ENCODE measurements at regions not wholly inside any gene's neighbourhood (a gene's known extent, or its start where the extent isn't known, plus 50 kb on each side); places are given as distances from the start of the nearest gene placed in this dataset.

DNA sequence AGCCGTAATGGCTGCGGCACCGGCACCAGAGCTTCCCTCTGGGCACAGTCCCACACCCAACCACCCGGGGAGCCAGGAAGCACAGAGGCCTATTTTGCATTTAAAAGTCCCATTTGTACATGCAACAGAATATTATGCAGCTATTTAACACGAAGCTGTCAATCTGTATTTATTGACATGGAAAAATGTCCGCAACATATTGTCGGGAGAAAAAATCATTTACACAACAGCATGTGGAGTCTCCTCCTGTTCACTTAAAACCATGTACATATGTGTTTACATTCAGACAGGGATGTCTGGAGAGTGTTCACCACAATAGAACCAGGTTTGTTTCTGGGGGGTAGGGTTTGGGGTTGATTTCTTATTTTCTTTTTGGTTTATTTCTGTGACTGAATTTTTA lies 63.4 kb upstream of the GRIK3 start:
- no peak for DNase-seq (ENCODE audit: low read depth in 2 of 2)
- no peaks in the 10 kb centered on the region for H3K36me3 ChIP-seq (ENCODE audit: control insufficient read depth, insufficient read depth, low read length)
- no peaks in the 10 kb centered on the region for H3K9me3 ChIP-seq (ENCODE audit: control insufficient read depth, insufficient read depth, low read depth, low read length)
- no peak overlapping the region for H3K4me3 ChIP-seq (replicated peaks in 1 of 4; ENCODE audit: control extremely low read depth in 1 of 4, insufficient read depth in 1 of 4, low read depth in 3 of 4, low read length in 4 of 4)
- no peaks in the 10 kb centered on the region for H3K4me1 ChIP-seq (ENCODE audit: control insufficient read depth, extremely low read depth, insufficient read depth, low read length)
- H3K27me3 ChIP-seq (ENCODE audit: control insufficient read depth, insufficient read depth, low read length): no peaks in the 10 kb centered on the region
- no peaks in the 10 kb centered on the region for H3K79me2 ChIP-seq (ENCODE audit: control insufficient read depth, insufficient read depth, low read length)
- H3K9ac ChIP-seq (ENCODE audit: insufficient read depth, low read length): no peak overlapping the region
- no peak overlapping the region for H3K27ac ChIP-seq (ENCODE audit: insufficient read depth, low read length)
- no peaks in the 10 kb centered on the region for H4K20me1 ChIP-seq (ENCODE audit: control insufficient read depth, extremely low read depth, insufficient read depth, low read length)
- H2AFZ ChIP-seq (ENCODE audit: low read length): no peak overlapping the region
- no peak overlapping the region for H3K4me2 ChIP-seq (ENCODE audit: extremely low read depth, insufficient read depth, low read length)
- TF ChIP-seq, protein P1, sequence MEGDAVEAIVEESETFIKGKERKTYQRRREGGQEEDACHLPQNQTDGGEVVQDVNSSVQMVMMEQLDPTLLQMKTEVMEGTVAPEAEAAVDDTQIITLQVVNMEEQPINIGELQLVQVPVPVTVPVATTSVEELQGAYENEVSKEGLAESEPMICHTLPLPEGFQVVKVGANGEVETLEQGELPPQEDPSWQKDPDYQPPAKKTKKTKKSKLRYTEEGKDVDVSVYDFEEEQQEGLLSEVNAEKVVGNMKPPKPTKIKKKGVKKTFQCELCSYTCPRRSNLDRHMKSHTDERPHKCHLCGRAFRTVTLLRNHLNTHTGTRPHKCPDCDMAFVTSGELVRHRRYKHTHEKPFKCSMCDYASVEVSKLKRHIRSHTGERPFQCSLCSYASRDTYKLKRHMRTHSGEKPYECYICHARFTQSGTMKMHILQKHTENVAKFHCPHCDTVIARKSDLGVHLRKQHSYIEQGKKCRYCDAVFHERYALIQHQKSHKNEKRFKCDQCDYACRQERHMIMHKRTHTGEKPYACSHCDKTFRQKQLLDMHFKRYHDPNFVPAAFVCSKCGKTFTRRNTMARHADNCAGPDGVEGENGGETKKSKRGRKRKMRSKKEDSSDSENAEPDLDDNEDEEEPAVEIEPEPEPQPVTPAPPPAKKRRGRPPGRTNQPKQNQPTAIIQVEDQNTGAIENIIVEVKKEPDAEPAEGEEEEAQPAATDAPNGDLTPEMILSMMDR (conservative IDR thresholded peaks at IDR 0.05 in 1 of 2, IDR thresholded peaks at IDR 0.05 in 1 of 2; ENCODE audit: low read depth in 1 of 2, low read length in 2 of 2): no peak
- TF ChIP-seq EZH2 (IDR thresholded peaks at IDR 0.05; ENCODE audit: low read length, missing control alignments): no peak

DNA sequence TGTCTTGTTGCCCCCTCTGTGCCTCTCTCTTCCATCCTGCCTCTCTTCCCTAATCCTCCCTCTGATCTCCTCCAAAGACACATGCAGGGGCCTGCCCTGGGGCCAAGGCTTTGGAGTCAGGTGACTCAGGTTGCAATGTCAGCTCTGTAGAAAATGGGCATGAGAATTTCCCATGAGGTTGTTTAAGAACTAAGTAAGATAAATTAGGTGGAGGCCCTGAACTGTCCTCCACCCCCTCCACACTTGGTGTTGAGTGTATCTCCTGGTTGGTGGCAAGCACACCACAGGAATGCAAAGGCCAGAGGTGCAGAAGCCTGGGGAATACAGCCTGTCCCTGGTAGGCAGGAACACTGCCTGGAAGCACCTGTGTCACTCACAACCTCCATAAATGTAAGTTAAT lies 63.9 kb upstream of the GRIK3 start:
- Histone ChIP-seq H4K20me1 (ENCODE audit: control insufficient read depth, extremely low read depth, insufficient read depth, low read length) (no peaks in the 10 kb centered on the region), H3K79me2 (ENCODE audit: control insufficient read depth, insufficient read depth, low read length) (no peaks in the 10 kb centered on the region), H3K27ac (ENCODE audit: insufficient read depth, low read length) (no peak overlapping the region), H3K9ac (ENCODE audit: insufficient read depth, low read length) (no peak overlapping the region), H3K4me2 (ENCODE audit: extremely low read depth, insufficient read depth, low read length) (no peak overlapping the region), H3K9me3 (ENCODE audit: control insufficient read depth, insufficient read depth, low read depth, low read length) (no peaks in the 10 kb centered on the region), H3K27me3 (ENCODE audit: control insufficient read depth, insufficient read depth, low read length) (no peaks in the 10 kb centered on the region), H2AFZ (ENCODE audit: low read length) (no peak overlapping the region), H3K4me1 (ENCODE audit: control insufficient read depth, extremely low read depth, insufficient read depth, low read length) (no peaks in the 10 kb centered on the region), H3K4me3 (replicated peaks in 1 of 4; ENCODE audit: control extremely low read depth in 1 of 4, insufficient read depth in 1 of 4, low read depth in 3 of 4, low read length in 4 of 4) (no peak overlapping the region), H3K36me3 (ENCODE audit: control insufficient read depth, insufficient read depth, low read length) (no peaks in the 10 kb centered on the region)
- no peak for TF ChIP-seq EZH2 (IDR thresholded peaks at IDR 0.05; ENCODE audit: low read length, missing control alignments)
- TF ChIP-seq, protein P1 (conservative IDR thresholded peaks at IDR 0.05 in 1 of 2, IDR thresholded peaks at IDR 0.05 in 1 of 2; ENCODE audit: low read depth in 1 of 2, low read length in 2 of 2): no peak
- no peak for DNase-seq (ENCODE audit: low read depth in 2 of 2)

DNA sequence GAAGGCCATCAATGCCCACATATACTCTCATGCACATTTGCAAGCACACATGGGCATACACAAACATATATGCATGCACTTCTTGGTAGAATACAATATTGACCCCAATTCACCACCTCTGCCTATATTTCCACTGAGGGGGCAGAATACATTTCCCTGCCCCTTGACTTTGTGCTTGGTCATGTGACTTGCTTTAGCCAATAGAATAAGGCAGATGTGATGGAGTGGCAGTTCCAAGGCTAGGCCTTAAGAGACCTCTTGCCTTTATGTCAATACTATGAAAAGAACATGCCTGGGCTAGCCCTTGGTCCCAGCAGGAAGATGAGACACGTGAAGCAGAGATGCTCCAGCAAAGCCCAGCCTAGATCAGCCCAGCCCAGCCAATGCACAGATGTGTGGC lies 66.0 kb upstream of the GRIK3 start:
- no peak overlapping the region for H3K4me3 ChIP-seq (replicated peaks in 1 of 4; ENCODE audit: control extremely low read depth in 1 of 4, insufficient read depth in 1 of 4, low read depth in 3 of 4, low read length in 4 of 4)
- no peak for TF ChIP-seq EZH2 (IDR thresholded peaks at IDR 0.05; ENCODE audit: low read length, missing control alignments)
- TF ChIP-seq, protein P1 (conservative IDR thresholded peaks at IDR 0.05 in 1 of 2, IDR thresholded peaks at IDR 0.05 in 1 of 2; ENCODE audit: low read depth in 1 of 2, low read length in 2 of 2): no peak
- no peaks in the 10 kb centered on the region for H3K79me2 ChIP-seq (ENCODE audit: control insufficient read depth, insufficient read depth, low read length)
- no peaks in the 10 kb centered on the region for H3K4me1 ChIP-seq (ENCODE audit: control insufficient read depth, extremely low read depth, insufficient read depth, low read length)
- H3K36me3 ChIP-seq (ENCODE audit: control insufficient read depth, insufficient read depth, low read length): no peaks in the 10 kb centered on the region
- no peak overlapping the region for H3K27ac ChIP-seq (ENCODE audit: insufficient read depth, low read length)
- no peaks in the 10 kb centered on the region for H3K9me3 ChIP-seq (ENCODE audit: control insufficient read depth, insufficient read depth, low read depth, low read length)
- no peak overlapping the region for H2AFZ ChIP-seq (ENCODE audit: low read length)
- no peak overlapping the region for H3K4me2 ChIP-seq (ENCODE audit: extremely low read depth, insufficient read depth, low read length)
- no peak overlapping the region for H3K9ac ChIP-seq (ENCODE audit: insufficient read depth, low read length)
- no peaks in the 10 kb centered on the region for H3K27me3 ChIP-seq (ENCODE audit: control insufficient read depth, insufficient read depth, low read length)
- no peak for DNase-seq (ENCODE audit: low read depth in 2 of 2)
- no peaks in the 10 kb centered on the region for H4K20me1 ChIP-seq (ENCODE audit: control insufficient read depth, extremely low read depth, insufficient read depth, low read length)

All from fibroblast of lung (primary cell).